Thoracic aorta (tissue), 2 donors: ENCODE measurements at regions not wholly inside any gene's neighbourhood (a gene's known extent, or its start where the extent isn't known, plus 50 kb on each side); places are given as distances from the start of the nearest gene placed in this dataset.

ENCODE experiments used
- ATAC-seq: fragments of 150-250 bp; one replicate; pipeline ENCODE4 v1.8.0; 2017; ENCODE audit warnings: low read depth; ENCODE audit not compliant: insufficient number of reproducible peaks, low FRiP score
- DNase-seq: peaks from one replicate; pipeline ENCODE4 v3.0.0-alpha.2; 2020; ENCODE audit warnings: low spot score
- H3K27ac ChIP-seq, 2 donors: fragments of 200-600 bp; sonication (generic); 1 replicate in 1 of 2; 2 replicates in 1 of 2; pipeline ENCODE4 v1.5.1; 2016; ENCODE audit warnings: mild to moderate bottlenecking in 2 of 2, moderate library complexity in 2 of 2
- H3K27me3 ChIP-seq: fragments of 200-600 bp; sonication (generic); replicated peaks from 2 replicates; pipeline ENCODE4 v1.6.0; 2016; ENCODE audit warnings: mild to moderate bottlenecking; ENCODE audit not compliant: insufficient read depth
- H3K36me3 ChIP-seq: fragments of 200-600 bp; sonication (generic); one replicate; pipeline ENCODE4 v1.5.1; 2016
- H3K4me1 ChIP-seq, 2 donors: fragments of 200-600 bp; sonication (generic); 1 replicate in 1 of 2; 2 replicates in 1 of 2; pipeline versions ENCODE4 v1.5.1 to v1.6.0; 2016; ENCODE audit warnings: low read depth in 2 of 2, mild to moderate bottlenecking in 1 of 2; ENCODE audit not compliant: control insufficient read depth in 1 of 2
- H3K4me3 ChIP-seq: fragments of 200-600 bp; sonication (generic); 2 replicates; pipeline ENCODE4 v1.5.1; 2016; ENCODE audit warnings: mild to moderate bottlenecking
- H3K9me3 ChIP-seq: fragments of 200-600 bp; sonication (generic); 2 replicates; pipeline ENCODE4 v1.5.1; 2016
- CTCF ChIP-seq: fragments of 200-600 bp; sonication (generic); IDR thresholded peaks from one replicate; pipeline ENCODE4 v1.5.1; 2019; ENCODE audit warnings: antibody characterized with exemption

- Histone ChIP-seq H3K27ac (no peak overlapping the region), H3K27me3 (no peaks in the 10 kb centered on the region), H3K9me3 (no peaks in the 10 kb centered on the region), H3K4me1 (peaks cover 3 to 7% of the 10 kb centered on the region in 2 donors), H3K4me3 (no peak overlapping the region), H3K36me3 (no peaks in the 10 kb centered on the region)
- no peak for DNase-seq
- no peak for ATAC-seq
- no peak for TF ChIP-seq CTCF
These were observed 448.1 kb upstream of the SEMA3D start for GRCh38 chr7:85634951-85635350.

- H3K9me3 ChIP-seq: no peaks in the 10 kb centered on the region
- DNase-seq (no peak), ATAC-seq (no peak)
- no peaks in the 10 kb centered on the region for H3K36me3 ChIP-seq
- H3K4me1 ChIP-seq: peaks cover 3 to 7% of the 10 kb centered on the region in 2 donors
- H3K4me3 ChIP-seq: no peak overlapping the region
- H3K27ac ChIP-seq: no peak overlapping the region
- no peaks in the 10 kb centered on the region for H3K27me3 ChIP-seq
- TF ChIP-seq CTCF: no peak
These were observed 444.2 kb upstream of the SEMA3D start for GRCh38 chr7:85630904-85631600.

GRCh38 chr7:85627791-85628586, 441.1 kb upstream of the SEMA3D start:
- ATAC-seq: no peak
- H3K36me3 ChIP-seq: no peaks in the 10 kb centered on the region
- no peak overlapping the region for H3K27ac ChIP-seq
- peaks cover 3 to 7% of the 10 kb centered on the region in 2 donors for H3K4me1 ChIP-seq
- H3K4me3 ChIP-seq: no peak overlapping the region
- H3K27me3 ChIP-seq: no peaks in the 10 kb centered on the region
- no peak for DNase-seq
- TF ChIP-seq CTCF: no peak
- H3K9me3 ChIP-seq: no peaks in the 10 kb centered on the region

GRCh38 chr7:85622059-85622458, 435.2 kb upstream of the SEMA3D start:
- H3K9me3 ChIP-seq: no peaks in the 10 kb centered on the region
- no peak overlapping the region for H3K27ac ChIP-seq
- no peaks in the 10 kb centered on the region for H3K36me3 ChIP-seq
- TF ChIP-seq CTCF: no peak
- no peaks in the 10 kb centered on the region for H3K4me1 ChIP-seq
- no peaks in the 10 kb centered on the region for H3K27me3 ChIP-seq
- H3K4me3 ChIP-seq: no peak overlapping the region
- no peak for DNase-seq
- no peak for ATAC-seq

GRCh38 chr7:85620936-85621685, 434.3 kb upstream of the SEMA3D start:
- Histone ChIP-seq H3K36me3 (no peaks in the 10 kb centered on the region), H3K4me3 (peak overlapping the region; percentile 26), H3K4me1 (no peaks in the 10 kb centered on the region), H3K9me3 (no peaks in the 10 kb centered on the region), H3K27ac (no peak overlapping the region), H3K27me3 (no peaks in the 10 kb centered on the region)
- TF ChIP-seq CTCF: no peak
- DNase-seq (no peak), ATAC-seq (peak; percentile 6)
